CD4-positive, alpha-beta T cell (primary cell): ENCODE measurements at regions not wholly inside any gene's neighbourhood (a gene's known extent, or its start where the extent isn't known, plus 50 kb on each side); places are given as distances from the start of the nearest gene placed in this dataset.
A peak's percentile ranks its signal among the peaks of the same experiment; 100 is the strongest.
"Not testable (repeated sequence)": the region's sequence is repeated elsewhere in the genome, so short reads cannot be mapped to it uniquely, and the experiment has no call there.

ENCODE experiments used
- ATAC-seq: fragments of 200-7000 bp; cut with Tn5 transposase; one replicate; pipeline ENCODE4 v1.10.0; 2022; ENCODE audit warnings: mild to moderate bottlenecking; ENCODE audit not compliant: poor library complexity
- CTCF ChIA-PET: fragments of 350-600 bp; sonication (Branson Sonifier 250); formaldehyde crosslinking; loops from one replicate; lab custom pipeline; 2021; ENCODE audit warnings: antibody characterized with exemption, inconsistent platforms; lab: Charles Lee
- POLR2A ChIA-PET: fragments of 350-600 bp; sonication (Branson Sonifier 250); formaldehyde crosslinking; loops from one replicate; lab custom pipeline; 2021; ENCODE audit warnings: antibody characterized with exemption, inconsistent platforms; lab: Charles Lee
- DNase-seq, 14 experiments: peaks; one replicate each; pipeline ENCODE4 v3.0.0-alpha.2; 2013 to 2020; ENCODE audit warnings: mixed read lengths in 2 of 14
- H3K27ac ChIP-seq, 2 donors: one replicate each; pipeline versions ENCODE4 v1.5.1 to v1.7.0; 2013; ENCODE audit warnings: low read length in 2 of 2, low read depth in 1 of 2, mild to moderate bottlenecking in 1 of 2
- H3K27me3 ChIP-seq, 2 experiments: 1 replicate in 1 of 2; 2 replicates in 1 of 2; pipeline versions ENCODE4 v1.6.1 to v1.7.0; 2013; ENCODE audit warnings: low read length in 2 of 2, control low read depth in 1 of 2, mild to moderate bottlenecking in 1 of 2, moderate library complexity in 1 of 2; ENCODE audit not compliant: insufficient read depth in 2 of 2, control insufficient read depth in 1 of 2
- H3K36me3 ChIP-seq: one replicate; pipeline ENCODE4 v1.6.1; 2013; ENCODE audit warnings: low read length, control low read depth; ENCODE audit not compliant: insufficient read depth
- H3K4me1 ChIP-seq: one replicate; pipeline ENCODE4 v1.6.1; 2013; ENCODE audit warnings: low read length, control low read depth; ENCODE audit not compliant: insufficient read depth
- H3K4me3 ChIP-seq: one replicate; pipeline ENCODE4 v1.5.1; 2013; ENCODE audit warnings: mild to moderate bottlenecking, low read length, moderate library complexity
- H3K9me3 ChIP-seq, 2 experiments: 1 replicate in 1 of 2; 2 replicates in 1 of 2; pipeline versions ENCODE4 v1.6.1 to v1.7.0; 2013; ENCODE audit warnings: low read length in 2 of 2, mild to moderate bottlenecking in 2 of 2, control low read depth in 1 of 2, moderate library complexity in 1 of 2; ENCODE audit not compliant: control insufficient read depth in 1 of 2, insufficient read depth in 1 of 2
- H3K27ac Mint-ChIP-seq: one replicate; pipeline ENCODE4 v1.8.0; 2020; ENCODE audit warnings: mixed read lengths
- H3K27me3 Mint-ChIP-seq: one replicate; pipeline ENCODE4 v1.8.0; 2021; ENCODE audit warnings: mixed read lengths
- H3K36me3 Mint-ChIP-seq: one replicate; pipeline ENCODE4 v1.8.0; 2021; ENCODE audit warnings: low read depth, mixed read lengths
- H3K4me1 Mint-ChIP-seq: one replicate; pipeline ENCODE4 v1.8.0; 2021; ENCODE audit warnings: low read depth, mixed read lengths
- H3K4me3 Mint-ChIP-seq: one replicate; pipeline ENCODE4 v1.8.0; 2020; ENCODE audit warnings: mild to moderate bottlenecking, mixed read lengths
- H3K9me3 Mint-ChIP-seq: one replicate; pipeline ENCODE4 v1.8.0; 2020; ENCODE audit warnings: mixed read lengths
- intact Hi-C, 2 experiments: fragments of 100-400 bp; cut with DNase I in 1 of 2; cut with micrococcal nuclease in 1 of 2; formaldehyde crosslinking; loops; one replicate each; pipeline versions ENCODE4 v1.15.1 to v1.9.0; 2023 to 2025; cut with DNase I, micrococcal nuclease
- TF ChIP-seq, protein P1 (sequence below): fragments of 200-600 bp; IDR thresholded peaks from one replicate; pipeline ENCODE4 v1.8.0; 2022; ENCODE audit warnings: antibody characterized with exemption, mild to moderate bottlenecking

DNA sequence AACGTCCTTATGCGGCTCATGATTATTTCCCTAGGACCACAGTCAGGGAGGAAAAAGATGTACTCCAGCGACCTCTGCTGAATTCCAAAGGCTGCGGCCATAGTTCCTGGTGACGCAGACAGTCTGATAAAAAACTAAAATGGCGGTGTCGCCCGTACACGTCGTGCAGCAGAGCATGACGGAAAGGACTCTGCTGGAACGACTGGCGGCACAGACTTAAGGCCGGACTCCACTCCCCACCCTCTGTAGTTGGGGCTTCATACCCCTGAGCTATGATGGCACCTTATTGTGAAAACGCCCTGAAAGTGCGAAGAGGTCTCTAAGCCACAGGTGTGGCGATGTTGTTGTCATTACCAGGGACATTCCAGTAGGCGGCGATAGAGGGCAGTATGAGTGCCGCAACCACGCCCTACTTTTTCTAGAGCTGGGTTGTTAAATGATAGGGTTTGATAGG lies 90.0 kb upstream of the EDA2R start:
- Mint-ChIP-seq H3K27ac (peak overlapping the region; percentile 97), H3K36me3 (no peaks in the 10 kb centered on the region), H3K27me3 (no peaks in the 10 kb centered on the region), H3K4me1 (peaks cover 5% of the 10 kb centered on the region), H3K9me3 (no peaks in the 10 kb centered on the region), H3K4me3 (peak overlapping the region; percentile 95)
- intact Hi-C loops = no loop called here
- CTCF ChIA-PET = interaction anchor here (0.6 to 1.4 kb wide), 3 partner anchors 17 to 1024 kb away, joined by 3 read pairs; no protein-coding TSS in a partner anchor
- POLR2A ChIA-PET = interaction anchor here (0.6 to 0.7 kb wide), 3 partner anchors 11 to 660 kb away, joined by 3 to 4 read pairs (median 3); no protein-coding TSS in a partner anchor
- Histone ChIP-seq H3K4me1 (no peaks in the 10 kb centered on the region), H3K4me3 (peak overlapping the region; percentile 58), H3K27ac (peak overlapping the region; percentile 40 to 46), H3K27me3 (no peaks in the 10 kb centered on the region), H3K9me3 (no peaks in the 10 kb centered on the region), H3K36me3 (no peaks in the 10 kb centered on the region)
- TF ChIP-seq, protein P1, sequence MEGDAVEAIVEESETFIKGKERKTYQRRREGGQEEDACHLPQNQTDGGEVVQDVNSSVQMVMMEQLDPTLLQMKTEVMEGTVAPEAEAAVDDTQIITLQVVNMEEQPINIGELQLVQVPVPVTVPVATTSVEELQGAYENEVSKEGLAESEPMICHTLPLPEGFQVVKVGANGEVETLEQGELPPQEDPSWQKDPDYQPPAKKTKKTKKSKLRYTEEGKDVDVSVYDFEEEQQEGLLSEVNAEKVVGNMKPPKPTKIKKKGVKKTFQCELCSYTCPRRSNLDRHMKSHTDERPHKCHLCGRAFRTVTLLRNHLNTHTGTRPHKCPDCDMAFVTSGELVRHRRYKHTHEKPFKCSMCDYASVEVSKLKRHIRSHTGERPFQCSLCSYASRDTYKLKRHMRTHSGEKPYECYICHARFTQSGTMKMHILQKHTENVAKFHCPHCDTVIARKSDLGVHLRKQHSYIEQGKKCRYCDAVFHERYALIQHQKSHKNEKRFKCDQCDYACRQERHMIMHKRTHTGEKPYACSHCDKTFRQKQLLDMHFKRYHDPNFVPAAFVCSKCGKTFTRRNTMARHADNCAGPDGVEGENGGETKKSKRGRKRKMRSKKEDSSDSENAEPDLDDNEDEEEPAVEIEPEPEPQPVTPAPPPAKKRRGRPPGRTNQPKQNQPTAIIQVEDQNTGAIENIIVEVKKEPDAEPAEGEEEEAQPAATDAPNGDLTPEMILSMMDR = peak; percentile 60
- DNase-seq (peak; percentile 24 to 76 (median 36)), ATAC-seq (peak; percentile 82)

DNA sequence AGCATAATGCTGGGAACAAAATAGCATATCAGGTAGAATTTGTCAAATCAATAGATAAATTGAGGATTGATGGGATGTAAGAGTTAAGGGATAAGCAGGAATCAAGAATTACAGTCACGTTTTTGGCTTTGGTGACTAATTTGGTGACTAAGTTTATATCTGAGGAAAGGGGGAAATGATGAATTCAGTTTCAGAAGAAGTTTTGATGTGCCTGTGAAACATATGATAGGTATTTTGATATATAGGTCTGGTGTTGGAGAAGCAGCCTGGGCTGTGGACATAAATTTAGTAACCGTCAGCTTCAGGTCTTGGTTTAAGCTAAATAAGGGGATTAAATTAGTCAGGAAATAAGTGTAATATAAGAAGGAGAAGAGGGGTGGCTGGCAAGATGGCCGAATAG lies 79.0 kb upstream of the EDA2R start:
- Mint-ChIP-seq H3K9me3 (no peaks in the 10 kb centered on the region), H3K27ac (no peak overlapping the region), H3K4me3 (no peak overlapping the region), H3K4me1 (no peaks in the 10 kb centered on the region), H3K27me3 (peaks cover 20% of the 10 kb centered on the region), H3K36me3 (no peaks in the 10 kb centered on the region)
- Histone ChIP-seq H3K27ac (no peak overlapping the region), H3K27me3 (no peaks in the 10 kb centered on the region), H3K4me1 (no peaks in the 10 kb centered on the region), H3K4me3 (no peak overlapping the region), H3K9me3 (no peaks in the 10 kb centered on the region), H3K36me3 (no peaks in the 10 kb centered on the region)
- ChIA-PET CTCF (no interaction called here), POLR2A (interaction anchor here (1.1 kb wide), 1 partner anchor 11 kb away, joined by 4 read pairs; no protein-coding TSS in a partner anchor)
- TF ChIP-seq, protein P1 = no peak
- ATAC-seq = no peak
- DNase-seq = no peak
- intact Hi-C loops = no loop called here

DNA sequence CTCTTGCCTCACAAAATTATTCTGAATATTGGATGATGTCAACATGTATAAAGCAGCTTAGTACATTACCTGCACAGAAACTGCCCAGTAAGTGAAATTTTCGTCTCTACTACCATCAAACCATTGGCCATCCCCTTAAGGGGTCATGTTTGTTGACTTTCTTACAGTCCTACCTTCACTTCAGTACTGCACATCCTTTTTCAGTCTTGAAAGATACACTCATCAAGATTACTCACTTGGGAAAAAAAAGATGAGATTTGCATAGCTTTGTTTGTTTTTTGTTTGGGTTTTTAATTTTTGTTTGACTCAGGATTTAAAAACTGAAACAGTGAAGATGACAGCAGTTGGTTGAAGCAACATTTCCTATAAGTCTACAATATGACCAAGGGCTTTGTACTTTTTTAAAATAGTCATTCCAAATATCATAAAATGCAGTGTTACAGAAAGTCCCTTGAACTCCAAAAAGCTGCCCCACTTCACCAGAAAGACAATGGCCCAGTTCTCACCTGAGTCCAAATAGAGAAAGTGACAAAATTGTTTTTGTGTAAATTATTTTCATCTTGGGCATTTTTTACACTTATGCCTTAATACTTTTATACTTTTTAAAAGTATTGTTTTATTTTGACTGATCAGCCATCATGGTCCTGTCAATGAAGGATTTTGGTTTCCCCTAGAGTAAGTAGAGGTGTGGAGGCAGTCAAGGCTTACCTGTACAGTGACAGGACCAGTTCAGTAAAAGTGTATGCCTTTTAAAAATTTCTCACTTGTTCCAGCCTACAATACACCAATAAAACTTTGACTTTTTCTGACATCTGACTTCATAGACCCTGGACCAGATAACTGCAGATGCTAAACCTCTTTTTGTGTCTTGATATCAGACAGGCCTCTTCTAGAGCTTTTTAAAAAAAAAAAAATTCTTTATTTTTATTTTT lies 59.7 kb upstream of the EDA2R start:
- ChIA-PET CTCF (no interaction called here), POLR2A (no interaction called here)
- Mint-ChIP-seq H3K36me3 (no peaks in the 10 kb centered on the region), H3K27me3 (peaks cover 4% of the 10 kb centered on the region), H3K9me3 (peaks cover under 1% of the 10 kb centered on the region), H3K4me1 (no peaks in the 10 kb centered on the region), H3K27ac (no peak overlapping the region), H3K4me3 (no peak overlapping the region)
- DNase-seq (no peak), ATAC-seq (no peak)
- Histone ChIP-seq H3K27ac (no peak overlapping the region), H3K27me3 (no peaks in the 10 kb centered on the region), H3K4me3 (no peak overlapping the region), H3K36me3 (no peaks in the 10 kb centered on the region), H3K9me3 (no peaks in the 10 kb centered on the region), H3K4me1 (no peaks in the 10 kb centered on the region)
- TF ChIP-seq, protein P1 = no peak
- intact Hi-C loops = no loop called here

DNA sequence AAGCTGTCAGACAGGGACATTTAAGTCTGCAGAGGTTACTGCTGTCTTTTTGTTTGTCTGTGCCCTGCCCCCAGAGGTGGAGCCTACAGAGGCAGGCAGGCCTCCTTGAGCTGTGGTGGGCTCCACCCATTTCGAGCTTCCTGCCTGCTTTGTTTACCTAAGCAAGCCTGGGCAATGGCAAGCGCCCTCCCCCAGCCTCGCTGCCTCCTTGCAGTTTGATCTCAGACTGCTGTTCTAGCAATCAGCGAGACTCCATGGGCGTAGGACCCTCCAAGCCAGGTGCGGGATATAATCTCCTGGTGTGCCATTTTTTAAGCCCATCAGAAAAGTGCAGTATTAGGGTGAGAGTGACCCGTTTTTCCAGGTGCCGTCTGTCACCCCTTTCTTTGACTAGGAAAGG lies 53.6 kb upstream of the EDA2R start:
- ATAC-seq, H3K27ac Mint-ChIP-seq, CTCF ChIA-PET, H3K36me3 ChIP-seq, H3K27me3 Mint-ChIP-seq, H3K9me3 ChIP-seq, DNase-seq, H3K9me3 Mint-ChIP-seq, H3K36me3 Mint-ChIP-seq, H3K27ac ChIP-seq, H3K27me3 ChIP-seq, H3K4me1 Mint-ChIP-seq, intact Hi-C loops, H3K4me3 Mint-ChIP-seq, POLR2A ChIA-PET, H3K4me3 ChIP-seq, H3K4me1 ChIP-seq: not testable (repeated sequence)
